NCI-H524 treated with DMSO at 0.1 percent for 48 hours (cell line): ENCODE measurements at regions not wholly inside any gene's neighbourhood (a gene's known extent, or its start where the extent isn't known, plus 50 kb on each side); places are given as distances from the start of the nearest gene placed in this dataset.

Experiments
- DNase-seq: peaks from one replicate; lab custom pipeline; 2025; lab: John Stamatoyannopoulos, UW

DNA sequence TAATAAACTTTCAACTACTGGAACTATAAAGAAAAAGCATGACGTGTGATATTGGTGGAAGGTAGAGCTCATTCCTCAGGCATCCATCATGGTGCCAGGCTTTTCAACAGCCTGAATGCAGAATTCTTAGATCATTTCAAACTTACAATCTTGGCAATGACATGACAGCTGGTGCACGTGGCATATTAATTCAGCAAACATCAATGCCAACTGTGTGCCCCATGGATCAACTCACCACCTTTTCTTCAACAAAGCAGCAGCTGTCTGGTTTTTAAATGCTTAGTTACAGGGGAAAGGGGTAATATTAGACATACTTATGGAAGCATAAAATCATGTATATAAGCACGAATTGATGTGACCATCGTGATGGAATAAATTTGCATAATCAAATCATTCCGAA, 56.0 kb upstream of the OR13F1 start:
- DNase-seq = peak; percentile 82
